ENCODE measurements at regions not wholly inside any gene's neighbourhood (a gene's known extent, or its start where the extent isn't known, plus 50 kb on each side); places are given as distances from the start of the nearest gene placed in this dataset.
"Not testable (repeated sequence)": the region's sequence is repeated elsewhere in the genome, so short reads cannot be mapped to it uniquely, and the experiment has no call there.

GRCh38 chr5:163276466-163276865 lies 160.9 kb upstream of the CCNG1 start:
- no peak for DNase-seq (ENCODE audit: low read depth)

- DNase-seq (ENCODE audit: low read depth): not testable (repeated sequence)
Measured at GRCh38 chr5:163280897-163281296, 156.5 kb upstream of the CCNG1 start.

GRCh38 chr5:163281512-163281911 lies 155.9 kb upstream of the CCNG1 start:
- DNase-seq (ENCODE audit: low read depth): no peak

- no peak for DNase-seq (ENCODE audit: low read depth)
Measured at GRCh38 chr5:163293836-163294235, 143.6 kb upstream of the CCNG1 start.

- DNase-seq (ENCODE audit: low read depth): no peak
Measured at GRCh38 chr5:163303718-163304117, 133.7 kb upstream of the CCNG1 start.

GRCh38 chr5:163305655-163306054 lies 131.7 kb upstream of the CCNG1 start:
- no peak for DNase-seq (ENCODE audit: low read depth)

- DNase-seq (ENCODE audit: low read depth): no peak
Measured at GRCh38 chr5:163306421-163306820, 131.0 kb upstream of the CCNG1 start.

- no peak for DNase-seq (ENCODE audit: low read depth)
Measured at GRCh38 chr5:163309914-163310313, 127.5 kb upstream of the CCNG1 start.

GRCh38 chr5:163310997-163311396 lies 126.4 kb upstream of the CCNG1 start:
- DNase-seq (ENCODE audit: low read depth): no peak

- no peak for DNase-seq (ENCODE audit: low read depth)
Measured at GRCh38 chr5:163312598-163312997, 124.8 kb upstream of the CCNG1 start.

GRCh38 chr5:163313049-163313448 lies 124.3 kb upstream of the CCNG1 start:
- not testable (repeated sequence) for DNase-seq (ENCODE audit: low read depth)

- DNase-seq (ENCODE audit: low read depth): not testable (repeated sequence)
Measured at GRCh38 chr5:163316374-163316773, 121.0 kb upstream of the CCNG1 start.

- no peak for DNase-seq (ENCODE audit: low read depth)
Measured at GRCh38 chr5:163318707-163319106, 118.7 kb upstream of the CCNG1 start.

- no peak for DNase-seq (ENCODE audit: low read depth)
Measured at GRCh38 chr5:163321511-163321910, 115.9 kb upstream of the CCNG1 start.

- DNase-seq (ENCODE audit: low read depth): no peak
Measured at GRCh38 chr5:163330723-163331668, 106.4 kb upstream of the CCNG1 start.

- not testable (repeated sequence) for DNase-seq (ENCODE audit: low read depth)
Measured at GRCh38 chr5:163336074-163336473, 101.3 kb upstream of the CCNG1 start.

- DNase-seq (ENCODE audit: low read depth): no peak
Measured at GRCh38 chr5:163339148-163339547, 98.2 kb upstream of the CCNG1 start.

- DNase-seq (ENCODE audit: low read depth): not testable (repeated sequence)
Measured at GRCh38 chr5:163340378-163340777, 97.0 kb upstream of the CCNG1 start.

GRCh38 chr5:163342306-163342705 lies 95.1 kb upstream of the CCNG1 start:
- DNase-seq (ENCODE audit: low read depth): no peak

GRCh38 chr5:163345216-163345615 lies 92.2 kb upstream of the CCNG1 start:
- no peak for DNase-seq (ENCODE audit: low read depth)

- DNase-seq (ENCODE audit: low read depth): peak; percentile 56
Measured at GRCh38 chr5:163347671-163348070, 89.7 kb upstream of the CCNG1 start.

- no peak for DNase-seq (ENCODE audit: low read depth)
Measured at GRCh38 chr5:163350083-163350482, 87.3 kb upstream of the CCNG1 start.

- DNase-seq (ENCODE audit: low read depth): no peak
Measured at GRCh38 chr5:163352531-163352930, 84.9 kb upstream of the CCNG1 start.

- DNase-seq (ENCODE audit: low read depth): not testable (repeated sequence)
Measured at GRCh38 chr5:163355811-163356210, 81.6 kb upstream of the CCNG1 start.
